BJ (cell line): ENCODE measurements at regions not wholly inside any gene's neighbourhood (a gene's known extent, or its start where the extent isn't known, plus 50 kb on each side); places are given as distances from the start of the nearest gene placed in this dataset.

Experiments
- CTCF ChIA-PET: fragments of 350-600 bp; formaldehyde crosslinking; extraction: SDS; loops from one replicate; lab custom pipeline; 2021; ENCODE audit warnings: antibody characterized with exemption, inconsistent platforms; lab: Yijun Ruan, JAX
- POLR2A ChIA-PET: fragments of 300-600 bp; sonication (Branson Sonifier 250); formaldehyde crosslinking; extraction: SDS; loops from one replicate; lab custom pipeline; 2021; ENCODE audit warnings: antibody characterized with exemption; lab: Charles Lee
- DNase-seq: peaks from one replicate; pipeline ENCODE4 v3.0.0-alpha.2; 2011; ENCODE audit warnings: low read depth
- H3K27me3 ChIP-seq: 2 replicates; pipeline ENCODE4 v1.6.0; 2011; ENCODE audit warnings: low read length; ENCODE audit not compliant: control insufficient read depth, insufficient read depth
- H3K36me3 ChIP-seq: 2 replicates; pipeline ENCODE4 v1.5.1; 2011; ENCODE audit warnings: low read length; ENCODE audit not compliant: control insufficient read depth, insufficient read depth
- H3K4me3 ChIP-seq: 2 replicates; pipeline ENCODE4 v1.5.1; 2011; ENCODE audit warnings: low read depth, mild to moderate bottlenecking, control low read depth, low read length
- TF ChIP-seq, protein P1 (sequence below): IDR thresholded peaks from 2 replicates; pipeline ENCODE4 v1.5.1; 2011; ENCODE audit warnings: low read depth, mild to moderate bottlenecking, control low read depth, inconsistent platforms, low read length, moderate library complexity; ENCODE audit not compliant: insufficient read depth

DNA sequence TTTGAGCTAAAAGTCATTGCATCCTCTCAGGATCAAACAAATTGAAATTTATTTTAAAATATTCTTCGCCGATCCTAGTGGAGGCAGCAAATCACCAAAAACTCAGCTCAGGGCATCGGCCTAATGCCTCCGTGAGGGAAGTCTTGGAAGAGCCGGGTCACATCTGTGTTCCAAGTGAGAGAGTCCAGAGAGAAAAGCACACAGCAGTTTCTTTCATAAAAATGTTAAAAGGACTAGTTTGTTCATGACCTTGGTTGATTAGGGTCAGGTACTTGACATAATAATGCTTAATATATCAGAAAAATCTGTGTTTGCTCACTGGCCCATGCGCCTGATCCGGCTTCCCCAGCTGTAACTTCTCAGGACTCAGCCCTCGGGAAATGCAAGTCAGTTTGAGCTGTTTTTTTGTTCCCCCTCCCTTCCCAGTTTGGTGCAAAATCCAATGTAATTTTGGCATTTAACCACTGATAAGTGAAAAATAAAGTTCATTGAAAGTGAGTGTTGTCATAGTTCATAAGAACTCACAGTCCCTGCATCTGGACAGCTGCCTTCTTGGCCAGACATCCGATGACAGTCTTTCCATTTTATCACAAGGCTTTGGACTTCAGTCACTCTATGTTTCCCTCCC is 161.7 kb downstream of the CAND1 start:
- TF ChIP-seq, protein P1, sequence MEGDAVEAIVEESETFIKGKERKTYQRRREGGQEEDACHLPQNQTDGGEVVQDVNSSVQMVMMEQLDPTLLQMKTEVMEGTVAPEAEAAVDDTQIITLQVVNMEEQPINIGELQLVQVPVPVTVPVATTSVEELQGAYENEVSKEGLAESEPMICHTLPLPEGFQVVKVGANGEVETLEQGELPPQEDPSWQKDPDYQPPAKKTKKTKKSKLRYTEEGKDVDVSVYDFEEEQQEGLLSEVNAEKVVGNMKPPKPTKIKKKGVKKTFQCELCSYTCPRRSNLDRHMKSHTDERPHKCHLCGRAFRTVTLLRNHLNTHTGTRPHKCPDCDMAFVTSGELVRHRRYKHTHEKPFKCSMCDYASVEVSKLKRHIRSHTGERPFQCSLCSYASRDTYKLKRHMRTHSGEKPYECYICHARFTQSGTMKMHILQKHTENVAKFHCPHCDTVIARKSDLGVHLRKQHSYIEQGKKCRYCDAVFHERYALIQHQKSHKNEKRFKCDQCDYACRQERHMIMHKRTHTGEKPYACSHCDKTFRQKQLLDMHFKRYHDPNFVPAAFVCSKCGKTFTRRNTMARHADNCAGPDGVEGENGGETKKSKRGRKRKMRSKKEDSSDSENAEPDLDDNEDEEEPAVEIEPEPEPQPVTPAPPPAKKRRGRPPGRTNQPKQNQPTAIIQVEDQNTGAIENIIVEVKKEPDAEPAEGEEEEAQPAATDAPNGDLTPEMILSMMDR: peak; percentile 20; the same call in 1 of the 2 replicates
- no peak for DNase-seq
- POLR2A ChIA-PET: no interaction called here
- Histone ChIP-seq H3K27me3 (no peaks in the 10 kb centered on the region), H3K4me3 (no peak overlapping the region), H3K36me3 (no peaks in the 10 kb centered on the region)
- CTCF ChIA-PET: interaction anchor here (0.8 to 1.7 kb wide), 7 partner anchors 9 to 515 kb away, joined by 3 to 7 read pairs (median 4); no protein-coding TSS in a partner anchor

DNA sequence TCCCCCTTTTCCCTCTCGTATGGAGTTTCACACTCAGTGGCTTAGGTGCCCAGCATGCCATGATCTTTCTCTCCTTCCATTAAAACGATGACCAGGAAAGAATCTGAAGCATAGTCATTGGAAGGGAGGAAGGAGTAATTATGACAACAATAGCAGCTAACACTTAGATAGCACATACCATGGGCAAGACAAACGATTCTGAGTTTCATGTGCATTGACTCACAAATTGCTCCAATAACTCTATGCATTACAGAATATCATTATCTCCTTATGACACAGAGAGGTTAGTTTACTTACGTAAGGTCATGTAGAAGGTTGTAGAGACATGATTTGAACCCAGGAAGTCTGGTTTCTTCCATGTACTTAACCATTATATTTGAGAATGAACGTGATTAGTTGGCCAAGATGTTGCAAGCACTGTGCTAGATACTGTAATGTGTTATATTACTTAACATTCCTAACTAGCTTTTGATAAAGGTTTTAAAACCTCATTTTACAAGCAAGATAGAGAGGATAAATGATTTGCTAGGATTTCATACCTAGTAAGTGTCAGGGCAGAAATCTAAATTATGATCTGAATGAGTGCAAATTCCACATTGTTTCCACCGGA is 162.4 kb downstream of the CAND1 start:
- no peaks in the 10 kb centered on the region for H3K27me3 ChIP-seq
- TF ChIP-seq, protein P1: no peak
- DNase-seq: no peak
- no peak overlapping the region for H3K4me3 ChIP-seq
- no peaks in the 10 kb centered on the region for H3K36me3 ChIP-seq
- POLR2A ChIA-PET: no interaction called here
- CTCF ChIA-PET: interaction anchor here (1.0 to 1.2 kb wide), 3 partner anchors 159 to 507 kb away, joined by 3 to 7 read pairs (median 6); no protein-coding TSS in a partner anchor

DNA sequence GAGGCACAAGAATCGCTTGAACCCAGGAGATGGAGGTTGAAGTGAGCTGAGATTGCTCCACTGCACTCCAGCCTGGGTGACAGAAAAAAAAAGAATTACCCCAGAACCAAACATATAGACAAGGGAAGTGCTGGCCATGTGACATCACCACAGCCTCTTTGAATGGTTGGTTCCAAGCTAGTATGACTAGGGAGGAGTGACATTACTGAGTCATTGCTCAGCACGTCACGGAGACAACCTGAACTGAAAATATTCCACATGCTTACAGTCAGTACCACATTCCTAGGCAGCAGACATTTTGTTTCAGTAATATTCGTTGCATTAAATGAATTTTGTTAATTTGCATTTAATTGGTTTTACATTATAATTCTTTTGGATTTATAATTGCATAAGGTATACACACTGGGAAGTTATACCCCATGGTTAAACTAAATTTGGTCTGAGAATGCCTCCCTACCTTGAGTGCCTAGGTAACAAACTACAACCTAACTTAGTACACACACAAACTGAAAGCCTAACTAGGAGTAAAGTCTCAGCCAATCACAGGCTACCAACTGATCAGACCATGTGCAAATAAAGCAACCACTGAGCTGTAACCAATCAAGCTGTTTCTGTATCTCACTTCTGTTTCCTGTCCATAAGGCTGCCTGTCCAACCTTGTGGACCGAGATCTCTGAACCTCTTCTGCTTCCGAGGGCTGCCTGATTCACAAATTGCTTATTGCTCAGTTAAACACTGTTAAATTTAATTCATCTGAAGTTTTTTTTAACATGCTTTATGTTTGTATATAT is 164.4 kb downstream of the CAND1 start:
- Histone ChIP-seq H3K27me3 (no peaks in the 10 kb centered on the region), H3K36me3 (no peaks in the 10 kb centered on the region), H3K4me3 (no peak overlapping the region)
- CTCF ChIA-PET: interaction anchor here (0.5 to 1.6 kb wide), 3 partner anchors 8 to 509 kb away, joined by 3 to 4 read pairs (median 3); no protein-coding TSS in a partner anchor
- no peak for DNase-seq
- POLR2A ChIA-PET: interaction anchor here (0.6 kb wide), 1 partner anchor 509 kb away, joined by 3 read pairs; no protein-coding TSS in a partner anchor
- TF ChIP-seq, protein P1: no peak

DNA sequence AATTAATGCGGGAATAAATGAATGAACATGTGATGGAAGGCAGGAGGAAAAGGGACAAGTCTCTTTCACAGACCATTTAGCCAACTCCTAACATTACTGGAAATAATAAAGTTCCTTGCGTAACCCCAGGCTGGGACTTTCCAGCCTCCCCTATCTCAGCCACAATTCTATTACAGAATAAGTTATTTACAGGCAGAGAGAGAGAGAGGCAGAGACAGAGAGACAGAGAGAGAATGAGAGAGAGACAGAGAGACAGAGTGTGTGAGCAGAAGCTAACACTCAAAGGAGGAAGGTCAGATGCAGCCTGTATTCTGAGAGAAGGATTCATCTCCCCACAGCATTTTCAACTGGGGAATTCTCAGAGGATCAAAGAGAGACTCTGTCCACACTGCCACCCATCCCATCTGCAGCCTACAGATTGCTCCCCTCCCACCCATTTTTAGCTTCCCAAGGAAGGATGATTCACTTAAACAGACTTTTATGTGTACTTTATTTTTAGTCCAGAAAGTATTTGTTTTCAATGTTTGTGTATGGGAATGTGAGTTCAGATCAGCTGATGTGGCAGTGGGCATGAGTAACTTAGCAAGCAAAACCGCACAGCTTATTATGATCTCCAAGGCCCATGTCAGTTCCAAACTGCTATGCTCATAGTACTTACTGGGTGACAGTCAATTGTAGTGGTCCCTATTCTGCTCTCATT is 165.7 kb downstream of the CAND1 start:
- Histone ChIP-seq H3K4me3 (no peak overlapping the region), H3K27me3 (no peaks in the 10 kb centered on the region), H3K36me3 (no peaks in the 10 kb centered on the region)
- TF ChIP-seq, protein P1: no peak
- ChIA-PET CTCF (interaction anchor here (0.6 to 1.6 kb wide), 5 partner anchors 10 to 475 kb away, joined by 3 to 6 read pairs (median 3); no protein-coding TSS in a partner anchor), POLR2A (interaction anchor here (0.8 kb wide), 1 partner anchor 166 kb away, joined by 3 read pairs; the partner anchor contains the start of gene CAND1)
- peak; percentile 98 for DNase-seq
